Lower leg skin (tissue), 3 donors: ENCODE measurements at regions not wholly inside any gene's neighbourhood (a gene's known extent, or its start where the extent isn't known, plus 50 kb on each side); places are given as distances from the start of the nearest gene placed in this dataset.

ENCODE experiments used
- POLR2A ChIP-seq, 2 donors: fragments of 450-650 bp; IDR thresholded peaks; one replicate each; pipeline ENCODE4 v1.6.1; 2016 to 2017; ENCODE audit warnings: antibody characterized with exemption in 2 of 2, mild to moderate bottlenecking in 1 of 2, moderate library complexity in 1 of 2
- TF ChIP-seq, protein P1 (sequence below), 3 donors: fragments of 450-650 bp; IDR thresholded peaks; one replicate each; pipeline ENCODE4 v1.5.1; 2016; ENCODE audit warnings: antibody characterized with exemption in 3 of 3, mild to moderate bottlenecking in 3 of 3, moderate library complexity in 2 of 3

DNA sequence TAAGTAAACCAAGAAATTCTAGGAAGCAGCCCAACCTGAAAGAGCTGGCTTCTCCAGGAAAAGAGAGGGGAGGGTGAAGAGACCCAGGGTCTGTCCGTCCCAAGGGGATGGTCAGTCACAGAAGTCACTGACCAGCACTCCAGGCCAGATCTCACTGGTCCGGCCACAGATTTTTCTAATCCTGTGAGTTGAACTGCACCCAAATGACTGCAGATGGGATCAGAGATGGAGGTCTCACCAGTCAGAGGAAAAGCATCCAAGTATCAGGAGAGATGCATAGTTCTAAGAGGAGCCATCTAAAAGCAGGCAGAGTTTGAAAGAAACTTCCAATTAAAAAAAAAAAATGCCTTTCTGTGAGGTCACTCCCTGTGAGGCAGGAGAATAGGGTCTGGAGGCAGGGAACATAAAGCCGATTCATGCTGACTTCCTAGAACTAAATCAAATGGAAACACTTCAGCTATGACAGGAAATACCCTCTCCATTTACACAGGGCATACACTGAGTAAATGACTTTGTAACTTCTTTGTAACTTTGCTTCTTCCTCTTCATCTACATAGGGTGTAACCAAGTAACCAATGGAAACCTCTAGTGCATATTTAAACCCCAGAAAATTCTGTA lies 144.5 kb downstream of the CCDC34 start:
- no peak for TF ChIP-seq POLR2A (IDR thresholded peaks at IDR 0.05)
- TF ChIP-seq, protein P1, sequence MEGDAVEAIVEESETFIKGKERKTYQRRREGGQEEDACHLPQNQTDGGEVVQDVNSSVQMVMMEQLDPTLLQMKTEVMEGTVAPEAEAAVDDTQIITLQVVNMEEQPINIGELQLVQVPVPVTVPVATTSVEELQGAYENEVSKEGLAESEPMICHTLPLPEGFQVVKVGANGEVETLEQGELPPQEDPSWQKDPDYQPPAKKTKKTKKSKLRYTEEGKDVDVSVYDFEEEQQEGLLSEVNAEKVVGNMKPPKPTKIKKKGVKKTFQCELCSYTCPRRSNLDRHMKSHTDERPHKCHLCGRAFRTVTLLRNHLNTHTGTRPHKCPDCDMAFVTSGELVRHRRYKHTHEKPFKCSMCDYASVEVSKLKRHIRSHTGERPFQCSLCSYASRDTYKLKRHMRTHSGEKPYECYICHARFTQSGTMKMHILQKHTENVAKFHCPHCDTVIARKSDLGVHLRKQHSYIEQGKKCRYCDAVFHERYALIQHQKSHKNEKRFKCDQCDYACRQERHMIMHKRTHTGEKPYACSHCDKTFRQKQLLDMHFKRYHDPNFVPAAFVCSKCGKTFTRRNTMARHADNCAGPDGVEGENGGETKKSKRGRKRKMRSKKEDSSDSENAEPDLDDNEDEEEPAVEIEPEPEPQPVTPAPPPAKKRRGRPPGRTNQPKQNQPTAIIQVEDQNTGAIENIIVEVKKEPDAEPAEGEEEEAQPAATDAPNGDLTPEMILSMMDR (IDR thresholded peaks at IDR 0.05), result no peak
